SKM-1 treated with dmso at 0.1 percent for 144 hours (cell line): ENCODE measurements at regions not wholly inside any gene's neighbourhood (a gene's known extent, or its start where the extent isn't known, plus 50 kb on each side); places are given as distances from the start of the nearest gene placed in this dataset.
"Not testable (repeated sequence)": the region's sequence is repeated elsewhere in the genome, so short reads cannot be mapped to it uniquely, and the experiment has no call there.

Experiments
- DNase-seq: peaks from one replicate; lab custom pipeline; 2025; ENCODE audit not compliant: unreplicated experiment; lab: John Stamatoyannopoulos, UW

- DNase-seq, result no peak
Observed at GRCh38 chr16:75780669-75781068, 54.4 kb upstream of the CPHXL start.

GRCh38 chr16:75781683-75782343 is 55.5 kb upstream of the CPHXL start:
- DNase-seq, result no peak

DNA sequence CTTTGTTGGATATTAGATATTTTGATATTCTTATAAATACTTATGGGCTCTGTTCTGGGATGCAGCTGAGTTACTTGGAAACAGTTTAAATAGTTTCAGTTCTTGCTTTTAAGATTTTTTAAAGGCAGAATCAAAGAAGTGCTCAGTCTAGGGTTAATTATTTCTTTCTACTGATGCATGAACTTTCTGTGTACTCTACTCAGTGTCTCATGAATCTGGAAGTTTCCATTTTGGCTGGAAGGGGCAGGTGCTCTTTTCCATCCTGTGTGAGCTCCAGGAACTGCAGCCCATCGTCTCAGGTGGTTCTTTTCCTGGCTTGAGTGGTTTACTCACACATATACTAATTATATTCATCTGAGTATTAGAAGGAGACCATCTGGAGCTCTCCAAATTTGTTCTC is 61.1 kb upstream of the CPHXL start:
- no peak for DNase-seq

- peak; percentile 53 for DNase-seq
Observed at GRCh38 chr16:75789237-75789636, 62.9 kb upstream of the CPHXL start.

- no peak for DNase-seq
Observed at GRCh38 chr16:75792771-75793492, 66.6 kb upstream of the CPHXL start.

DNA sequence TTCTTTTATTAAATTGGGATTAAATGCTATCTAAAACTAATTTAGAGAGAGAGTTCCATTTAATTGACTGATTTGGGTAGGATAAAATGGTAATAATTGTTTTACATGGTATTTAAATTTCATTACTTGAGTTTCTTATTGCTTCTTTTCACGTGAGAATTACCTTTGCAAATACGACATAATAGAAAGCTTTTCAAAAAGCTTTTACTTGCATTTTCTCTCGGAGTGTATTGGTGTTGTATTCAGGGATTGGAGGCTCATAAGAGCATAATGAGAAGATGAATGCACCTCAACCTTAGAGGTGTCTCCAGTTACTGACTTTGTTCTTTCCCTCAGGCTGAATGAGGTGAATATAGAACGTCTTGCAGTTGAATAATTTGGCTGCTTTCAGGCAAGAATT is 67.4 kb upstream of the CPHXL start:
- DNase-seq, result no peak

- no peak for DNase-seq
Observed at GRCh38 chr16:75794426-75794825, 68.1 kb upstream of the CPHXL start.

- no peak for DNase-seq
Observed at GRCh38 chr16:75798714-75799113, 72.4 kb upstream of the CPHXL start.

GRCh38 chr16:75801307-75801706 is 75.0 kb upstream of the CPHXL start:
- no peak for DNase-seq

GRCh38 chr16:75803753-75804152 is 77.5 kb upstream of the CPHXL start:
- no peak for DNase-seq

- DNase-seq, result no peak
Observed at GRCh38 chr16:75804368-75804767, 78.1 kb upstream of the CPHXL start.

DNA sequence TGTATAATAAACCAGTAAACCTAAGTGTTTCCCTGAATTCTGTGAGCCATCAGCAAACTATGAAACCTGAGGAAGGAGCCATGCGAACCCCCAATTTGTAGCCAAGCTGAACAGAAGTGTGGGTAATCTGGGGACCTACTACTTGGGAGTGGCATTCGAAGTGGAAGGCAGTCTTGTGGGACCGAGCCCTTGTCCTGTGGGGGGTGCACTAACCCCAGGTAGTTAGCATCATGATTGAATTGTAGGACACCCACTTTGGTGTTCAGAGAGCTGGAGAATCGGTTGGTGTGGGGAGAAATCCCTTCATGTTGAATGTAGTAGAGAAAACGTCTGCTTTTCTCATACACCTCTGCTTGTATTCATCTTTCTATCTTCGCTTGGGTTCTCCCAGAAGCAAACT is 79.7 kb upstream of the CPHXL start:
- DNase-seq, result no peak

- no peak for DNase-seq
Observed at GRCh38 chr16:75806487-75806886, 80.2 kb upstream of the CPHXL start.

GRCh38 chr16:75810342-75810741 is 84.1 kb upstream of the CPHXL start:
- DNase-seq, result no peak

GRCh38 chr16:75811020-75811634 is 84.8 kb upstream of the CPHXL start:
- DNase-seq, result no peak

DNA sequence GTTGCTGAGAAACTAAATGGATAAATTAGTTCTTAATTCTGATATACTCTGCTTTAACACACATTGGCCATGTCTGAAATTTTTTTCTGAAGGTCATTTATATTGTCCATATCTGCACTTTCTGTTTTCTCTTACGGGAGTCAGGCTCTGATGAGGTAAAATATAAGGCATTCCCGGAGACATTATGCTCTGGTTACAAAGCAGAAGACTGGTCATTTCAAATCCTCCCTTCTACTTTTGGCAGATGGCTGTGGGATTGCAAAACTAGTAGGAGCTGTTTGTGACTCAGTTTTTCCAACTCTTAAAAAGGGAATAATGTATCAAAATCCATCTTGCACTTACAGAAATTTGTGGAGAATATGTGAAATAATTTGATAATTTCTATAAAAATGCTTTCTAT is 92.2 kb upstream of the CPHXL start:
- no peak for DNase-seq

DNA sequence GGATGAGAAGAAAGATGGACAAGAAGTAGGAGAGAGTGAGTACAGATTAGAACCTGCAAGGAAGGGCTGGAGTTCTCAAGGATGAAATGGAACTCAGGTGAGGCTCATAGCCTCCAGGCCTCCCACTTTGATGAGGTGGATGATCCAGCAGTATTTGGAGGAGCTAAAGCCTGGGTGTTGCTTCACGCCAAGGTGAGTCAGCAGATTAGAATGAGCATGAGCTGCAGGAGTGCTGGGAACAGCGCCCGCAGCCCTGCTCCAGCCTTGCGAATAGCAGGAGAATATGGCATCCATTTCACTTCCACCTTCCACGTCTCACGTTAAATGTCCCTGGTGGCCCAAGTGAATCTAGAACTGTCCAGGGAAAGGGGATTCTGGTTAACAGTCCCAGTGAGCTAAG is 94.4 kb upstream of the CPHXL start:
- DNase-seq, result no peak

DNA sequence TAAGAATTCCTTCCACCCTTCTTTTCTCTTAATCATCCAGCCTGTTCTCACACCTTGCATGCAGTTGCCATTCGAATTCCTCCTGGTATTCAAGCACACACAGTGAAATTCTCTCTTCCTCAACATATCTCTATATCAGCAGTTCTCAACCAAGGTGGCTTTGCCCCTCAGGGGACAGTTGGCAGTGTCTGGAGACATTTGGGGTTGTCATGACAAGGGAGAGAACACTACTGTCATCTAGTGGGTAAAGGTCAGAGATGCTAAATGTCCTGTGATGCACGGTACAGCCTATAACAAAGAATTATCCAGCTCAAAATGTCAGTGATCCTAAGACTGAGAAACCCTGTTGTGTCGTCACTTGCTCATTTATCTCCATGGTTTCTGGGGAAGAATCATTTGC is 94.8 kb upstream of the CPHXL start:
- no peak for DNase-seq

- DNase-seq, result not testable (repeated sequence)
Observed at GRCh38 chr16:75825750-75826149, 99.5 kb upstream of the CPHXL start.

DNA sequence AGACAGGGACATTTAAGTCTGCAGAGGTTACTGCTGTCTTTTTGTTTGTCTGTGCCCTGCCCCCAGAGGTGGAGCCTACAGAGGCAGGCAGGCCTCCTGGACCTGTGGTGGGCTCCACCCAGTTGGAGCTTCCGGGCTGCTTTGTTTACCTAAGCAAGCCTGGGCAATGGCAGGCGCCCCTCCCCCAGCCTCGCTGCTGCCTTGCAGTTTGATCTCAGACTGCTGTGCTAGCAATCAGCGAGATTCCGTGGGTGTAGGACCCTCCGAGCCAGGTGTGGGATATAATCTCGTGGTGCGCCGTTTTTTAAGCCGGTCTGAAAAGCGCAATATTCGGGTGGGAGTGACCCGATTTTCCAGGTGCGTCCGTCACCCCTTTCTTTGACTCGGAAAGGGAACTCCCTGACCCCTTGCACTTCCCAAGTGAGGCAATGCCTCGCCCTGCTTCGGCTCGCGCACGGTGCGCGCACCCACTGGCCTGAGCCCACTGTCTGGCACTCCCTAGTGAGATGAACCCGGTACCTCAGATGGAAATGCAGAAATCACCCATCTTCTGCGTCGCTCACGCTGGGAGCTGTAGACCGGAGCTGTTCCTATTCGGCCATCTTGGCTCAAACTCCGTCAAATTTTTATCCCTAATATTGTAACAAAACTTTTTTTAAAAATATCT is 101.2 kb upstream of the CPHXL start:
- DNase-seq, result not testable (repeated sequence)

GRCh38 chr16:75833385-75833784 is 107.1 kb upstream of the CPHXL start:
- not testable (repeated sequence) for DNase-seq
